GM13976 (cell line): ENCODE measurements at regions not wholly inside any gene's neighbourhood (a gene's known extent, or its start where the extent isn't known, plus 50 kb on each side); places are given as distances from the start of the nearest gene placed in this dataset.

ENCODE experiments used
- DNase-seq: peaks from one replicate; pipeline ENCODE4 v3.0.0; 2012; ENCODE audit warnings: low spot score
- CTCF ChIP-seq: IDR thresholded peaks from 2 replicates; pipeline ENCODE4 v1.5.1; 2012; ENCODE audit warnings: borderline replicate concordance, mild to moderate bottlenecking; ENCODE audit not compliant: insufficient read depth; ENCODE audit errors: extremely low read depth, missing control alignments, control extremely low read depth
- in situ Hi-C: fragments of 300-500 bp; cut with MboI; formaldehyde crosslinking; loops from one replicate; pipeline ENCODE4 v1.12.0; 2022; ENCODE audit warnings: low sequenced_read_pairs, mixed read lengths, inconsistent platforms; ENCODE audit not compliant: unreplicated experiment

- DNase-seq = no peak
- in situ Hi-C loops = no loop called here
These were observed 113.1 kb downstream of the GATA6 start for GRCh38 chr18:22282311-22283115.

DNA sequence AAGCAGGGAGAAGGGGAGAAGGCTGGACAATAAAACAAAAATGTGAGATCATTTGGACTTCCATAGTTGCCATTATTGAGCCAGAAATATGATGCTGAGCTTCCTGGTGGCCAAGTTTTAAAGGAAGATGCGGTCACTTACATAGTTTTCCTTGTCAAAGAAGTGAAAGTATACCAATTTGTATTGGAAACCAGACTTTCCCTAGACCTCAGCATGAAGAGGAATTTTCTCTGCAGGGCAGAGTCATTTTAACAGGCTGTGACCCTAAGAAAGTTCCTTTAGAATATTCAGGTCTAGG is 111.0 kb downstream of the GATA6 start:
- no peak for DNase-seq
- in situ Hi-C loops = no loop called here
- no peak for TF ChIP-seq CTCF

More at GRCh38 chr18:22282311-22283115, 113.1 kb downstream of the GATA6 start:
- TF ChIP-seq CTCF = no peak

DNA sequence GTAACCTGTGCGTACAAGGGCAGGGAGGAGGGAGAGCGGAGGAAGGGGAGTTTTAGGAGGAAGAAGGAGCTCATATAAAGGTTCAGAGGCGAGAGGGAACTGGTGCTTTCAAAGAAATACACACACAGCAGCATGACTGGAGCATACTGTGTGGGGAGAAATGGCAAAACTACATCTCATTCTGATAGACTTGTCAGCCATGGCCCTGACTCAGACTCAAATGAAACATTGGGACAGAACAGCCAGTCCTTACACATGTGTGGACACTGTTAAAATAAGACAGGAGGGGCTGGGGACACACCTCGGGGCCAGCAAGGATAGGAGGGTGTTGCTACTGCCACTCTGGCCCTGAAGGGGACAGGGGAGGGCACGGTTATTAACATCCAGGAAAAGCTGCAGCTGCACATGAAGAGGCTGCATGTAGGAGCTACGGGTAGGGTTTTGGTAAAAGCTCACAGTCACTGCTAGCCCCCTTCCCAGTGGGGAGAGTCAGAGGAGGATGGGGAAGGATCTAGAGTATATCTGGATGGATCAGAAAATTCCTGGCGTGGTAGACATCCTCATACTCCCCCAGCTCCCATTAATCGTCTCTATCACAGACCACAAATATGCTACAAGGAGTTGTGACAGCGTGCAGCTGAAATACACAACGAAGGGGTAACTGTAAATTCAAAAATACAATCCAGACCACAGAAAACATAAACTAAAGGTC is 110.5 kb downstream of the GATA6 start:
- in situ Hi-C loops = no loop called here
- DNase-seq = no peak
- no peak for TF ChIP-seq CTCF

GRCh38 chr18:22278798-22279197 is 109.4 kb downstream of the GATA6 start:
- in situ Hi-C loops = no loop called here
- no peak for TF ChIP-seq CTCF
- DNase-seq = no peak

DNA sequence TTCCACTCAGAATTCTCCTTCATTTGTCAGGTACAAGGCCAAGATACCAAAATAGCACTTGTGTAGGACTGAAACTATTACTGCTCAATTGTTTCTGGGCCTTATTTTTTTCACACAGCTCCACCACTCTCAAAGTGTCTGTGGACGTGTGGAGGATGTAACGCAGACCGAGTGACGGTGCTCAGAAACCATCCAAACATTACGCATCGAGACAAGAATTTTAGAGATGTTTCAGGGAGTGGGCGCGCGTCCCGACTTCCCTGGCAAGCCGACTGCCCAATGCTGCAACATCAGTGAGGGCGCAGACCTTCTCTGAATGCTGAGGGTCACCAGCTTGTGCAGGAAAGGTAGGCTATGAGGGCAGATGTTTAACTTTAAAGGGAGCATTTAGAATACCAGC is 108.4 kb downstream of the GATA6 start:
- in situ Hi-C loops = no loop called here
- no peak for TF ChIP-seq CTCF
- DNase-seq = no peak

DNA sequence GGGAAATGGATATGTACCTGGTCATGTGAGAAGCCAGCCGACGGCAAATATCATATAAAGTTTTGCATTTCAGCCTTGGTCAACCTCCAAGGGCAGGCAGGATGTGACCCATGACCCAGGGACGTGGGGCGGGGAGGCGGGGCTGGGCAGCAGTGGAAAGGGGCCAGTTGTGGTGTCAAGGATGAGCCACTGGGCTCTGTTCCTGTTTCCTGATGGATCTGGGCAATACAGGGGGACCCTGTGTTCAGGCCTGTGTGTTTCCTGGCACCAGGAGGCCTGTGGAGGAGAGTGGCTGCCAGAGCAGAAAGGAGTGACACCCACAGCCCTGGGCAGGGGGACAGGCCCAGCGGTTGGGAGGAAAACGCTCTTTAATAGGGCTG is 106.9 kb downstream of the GATA6 start:
- DNase-seq = no peak
- no peak for TF ChIP-seq CTCF
- in situ Hi-C loops = no loop called here
